B cell (primary cell): ENCODE measurements at regions not wholly inside any gene's neighbourhood (a gene's known extent, or its start where the extent isn't known, plus 50 kb on each side); places are given as distances from the start of the nearest gene placed in this dataset.

Experiments
- EZH2 ChIP-seq: IDR thresholded peaks from 2 replicates; pipeline ENCODE4 v1.6.1; 2012; ENCODE audit warnings: borderline replicate concordance, low read depth, mild to moderate bottlenecking, moderate library complexity, low read length; ENCODE audit not compliant: insufficient read depth, poor library complexity, severe bottlenecking
- TF ChIP-seq, protein P1 (sequence below): fragments of 200-600 bp; IDR thresholded peaks from one replicate; pipeline ENCODE4 v1.8.0; 2022; ENCODE audit warnings: antibody characterized with exemption, mild to moderate bottlenecking

DNA sequence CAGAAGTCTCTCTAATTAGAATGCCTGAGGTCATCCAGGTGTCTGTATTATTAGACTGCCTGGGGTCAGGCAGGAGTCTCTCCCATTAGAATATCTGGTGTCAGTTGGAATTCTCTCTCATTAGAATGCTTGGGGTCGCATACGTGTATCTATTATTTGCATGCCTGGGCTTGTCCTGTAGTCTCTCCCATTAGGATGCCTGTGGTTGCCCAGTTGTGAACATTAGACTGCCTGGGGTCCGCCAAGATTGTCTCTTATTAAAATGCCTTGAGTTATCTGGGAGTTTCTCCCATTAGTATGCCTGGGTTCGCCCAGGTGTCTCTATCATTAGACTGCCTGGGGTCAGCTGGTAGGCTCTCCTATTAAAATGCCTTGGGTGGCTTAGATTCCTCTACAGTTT, 1494.7 kb downstream of the UQCRFS1 start:
- TF ChIP-seq, protein P1, sequence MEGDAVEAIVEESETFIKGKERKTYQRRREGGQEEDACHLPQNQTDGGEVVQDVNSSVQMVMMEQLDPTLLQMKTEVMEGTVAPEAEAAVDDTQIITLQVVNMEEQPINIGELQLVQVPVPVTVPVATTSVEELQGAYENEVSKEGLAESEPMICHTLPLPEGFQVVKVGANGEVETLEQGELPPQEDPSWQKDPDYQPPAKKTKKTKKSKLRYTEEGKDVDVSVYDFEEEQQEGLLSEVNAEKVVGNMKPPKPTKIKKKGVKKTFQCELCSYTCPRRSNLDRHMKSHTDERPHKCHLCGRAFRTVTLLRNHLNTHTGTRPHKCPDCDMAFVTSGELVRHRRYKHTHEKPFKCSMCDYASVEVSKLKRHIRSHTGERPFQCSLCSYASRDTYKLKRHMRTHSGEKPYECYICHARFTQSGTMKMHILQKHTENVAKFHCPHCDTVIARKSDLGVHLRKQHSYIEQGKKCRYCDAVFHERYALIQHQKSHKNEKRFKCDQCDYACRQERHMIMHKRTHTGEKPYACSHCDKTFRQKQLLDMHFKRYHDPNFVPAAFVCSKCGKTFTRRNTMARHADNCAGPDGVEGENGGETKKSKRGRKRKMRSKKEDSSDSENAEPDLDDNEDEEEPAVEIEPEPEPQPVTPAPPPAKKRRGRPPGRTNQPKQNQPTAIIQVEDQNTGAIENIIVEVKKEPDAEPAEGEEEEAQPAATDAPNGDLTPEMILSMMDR, result no peak
- no peak for TF ChIP-seq EZH2
